Thoracic aorta (tissue), 2 donors: ENCODE measurements at regions not wholly inside any gene's neighbourhood (a gene's known extent, or its start where the extent isn't known, plus 50 kb on each side); places are given as distances from the start of the nearest gene placed in this dataset.

Experiments used
- ATAC-seq: fragments of 150-250 bp; one replicate; pipeline ENCODE4 v1.8.0; 2017; ENCODE audit warnings: low read depth; ENCODE audit not compliant: insufficient number of reproducible peaks, low FRiP score
- DNase-seq: peaks from one replicate; pipeline ENCODE4 v3.0.0-alpha.2; 2020; ENCODE audit warnings: low spot score
- H3K27ac ChIP-seq, 2 donors: fragments of 200-600 bp; sonication (generic); 1 replicate in 1 of 2; 2 replicates in 1 of 2; pipeline ENCODE4 v1.5.1; 2016; ENCODE audit warnings: mild to moderate bottlenecking in 2 of 2, moderate library complexity in 2 of 2
- H3K27me3 ChIP-seq: fragments of 200-600 bp; sonication (generic); replicated peaks from 2 replicates; pipeline ENCODE4 v1.6.0; 2016; ENCODE audit warnings: mild to moderate bottlenecking; ENCODE audit not compliant: insufficient read depth
- H3K36me3 ChIP-seq: fragments of 200-600 bp; sonication (generic); one replicate; pipeline ENCODE4 v1.5.1; 2016
- H3K4me1 ChIP-seq, 2 donors: fragments of 200-600 bp; sonication (generic); 1 replicate in 1 of 2; 2 replicates in 1 of 2; pipeline versions ENCODE4 v1.5.1 to v1.6.0; 2016; ENCODE audit warnings: low read depth in 2 of 2, mild to moderate bottlenecking in 1 of 2; ENCODE audit not compliant: control insufficient read depth in 1 of 2
- H3K4me3 ChIP-seq: fragments of 200-600 bp; sonication (generic); 2 replicates; pipeline ENCODE4 v1.5.1; 2016; ENCODE audit warnings: mild to moderate bottlenecking
- H3K9me3 ChIP-seq: fragments of 200-600 bp; sonication (generic); 2 replicates; pipeline ENCODE4 v1.5.1; 2016
- CTCF ChIP-seq: fragments of 200-600 bp; sonication (generic); IDR thresholded peaks from one replicate; pipeline ENCODE4 v1.5.1; 2019; ENCODE audit warnings: antibody characterized with exemption

GRCh38 chr6:130677312-130677711 is 149.9 kb upstream of the SMLR1 start:
- H3K27ac ChIP-seq: no peak overlapping the region
- no peak for TF ChIP-seq CTCF
- no peak overlapping the region for H3K4me3 ChIP-seq
- ATAC-seq (no peak), DNase-seq (no peak)
- H3K27me3 ChIP-seq: no peaks in the 10 kb centered on the region
- peaks cover 20 to 40% of the 10 kb centered on the region in 2 donors for H3K4me1 ChIP-seq
- no peaks in the 10 kb centered on the region for H3K36me3 ChIP-seq
- H3K9me3 ChIP-seq: peaks cover 10% of the 10 kb centered on the region

GRCh38 chr6:130677766-130678165 is 149.4 kb upstream of the SMLR1 start:
- TF ChIP-seq CTCF: no peak
- ATAC-seq: no peak
- no peak overlapping the region for H3K27ac ChIP-seq

GRCh38 chr6:130679684-130680083 is 147.5 kb upstream of the SMLR1 start:
- ATAC-seq (no peak), DNase-seq (no peak)
- H3K4me1 ChIP-seq: peaks cover 20 to 40% of the 10 kb centered on the region in 2 donors
- TF ChIP-seq CTCF: no peak
- no peaks in the 10 kb centered on the region for H3K36me3 ChIP-seq
- H3K27me3 ChIP-seq: no peaks in the 10 kb centered on the region
- H3K9me3 ChIP-seq: peaks cover 10% of the 10 kb centered on the region
- peak overlapping the region; percentile 8 for H3K4me3 ChIP-seq
- H3K27ac ChIP-seq: peak overlapping the region; percentile 59 to 81

More at GRCh38 chr6:130677766-130678165, 149.4 kb upstream of the SMLR1 start:
- Histone ChIP-seq H3K4me1 (peaks cover 20 to 40% of the 10 kb centered on the region in 2 donors), H3K27me3 (no peaks in the 10 kb centered on the region), H3K36me3 (no peaks in the 10 kb centered on the region), H3K4me3 (no peak overlapping the region), H3K9me3 (peaks cover 10% of the 10 kb centered on the region)
- no peak for DNase-seq

GRCh38 chr6:130680116-130680515 is 147.1 kb upstream of the SMLR1 start:
- peak overlapping the region; percentile 59 to 81 for H3K27ac ChIP-seq
- no peak for TF ChIP-seq CTCF
- ATAC-seq: no peak

GRCh38 chr6:130681028-130681427 is 146.2 kb upstream of the SMLR1 start:
- Histone ChIP-seq H3K9me3 (peaks cover 10% of the 10 kb centered on the region), H3K4me1 (peaks cover 13 to 30% of the 10 kb centered on the region in 2 donors), H3K4me3 (peak overlapping the region; percentile 41), H3K27me3 (no peaks in the 10 kb centered on the region), H3K36me3 (no peaks in the 10 kb centered on the region), H3K27ac (peak overlapping the region; percentile 59 to 81)
- DNase-seq: no peak
- ATAC-seq: peak; percentile 54
- TF ChIP-seq CTCF: no peak

More at GRCh38 chr6:130680116-130680515, 147.1 kb upstream of the SMLR1 start:
- Histone ChIP-seq H3K27me3 (no peaks in the 10 kb centered on the region), H3K4me3 (peak overlapping the region; percentile 8), H3K4me1 (peaks cover 20 to 40% of the 10 kb centered on the region in 2 donors), H3K9me3 (peaks cover 10% of the 10 kb centered on the region), H3K36me3 (no peaks in the 10 kb centered on the region)
- DNase-seq: no peak
